ENCODE measurements at regions not wholly inside any gene's neighbourhood (a gene's known extent, or its start where the extent isn't known, plus 50 kb on each side); places are given as distances from the start of the nearest gene placed in this dataset.

- H3K27ac ChIP-seq (ENCODE audit: insufficient read depth, low read depth, low read length) = no peak overlapping the region
- H3K79me2 ChIP-seq (ENCODE audit: control insufficient read depth, insufficient read depth, low read length) = no peaks in the 10 kb centered on the region
- no TSS peak for BruUV-seq (replicated peaks)
- H3K9me3 ChIP-seq (replicated peaks; ENCODE audit: control insufficient read depth, insufficient read depth, low read length) = no peaks in the 10 kb centered on the region
- TF ChIP-seq MYC (IDR thresholded peaks at IDR 0.05; ENCODE audit: low read depth, low read length) (no peak), MAX (IDR thresholded peaks at IDR 0.05; ENCODE audit: insufficient read depth, insufficient read length) (no peak), JUN (IDR thresholded peaks at IDR 0.05; ENCODE audit: borderline replicate concordance, insufficient read depth, insufficient read length, low read depth) (no peak), POLR2A (IDR thresholded peaks at IDR 0.05; ENCODE audit: low read depth, low read length) (no peak), FOS (IDR thresholded peaks at IDR 0.05; ENCODE audit: borderline replicate concordance, insufficient read depth, low read length) (no peak), EZH2 (IDR thresholded peaks at IDR 0.05; ENCODE audit: borderline replicate concordance, low read depth, low read length, severe bottlenecking) (no peak), POLR2AphosphoS5 (IDR thresholded peaks at IDR 0.05; ENCODE audit: insufficient read depth, low read depth, low read length) (no peak), GATA2 (IDR thresholded peaks at IDR 0.05; ENCODE audit: insufficient read depth, insufficient read length, low read depth, low read length) (no peak)
- TF ChIP-seq, protein P1, sequence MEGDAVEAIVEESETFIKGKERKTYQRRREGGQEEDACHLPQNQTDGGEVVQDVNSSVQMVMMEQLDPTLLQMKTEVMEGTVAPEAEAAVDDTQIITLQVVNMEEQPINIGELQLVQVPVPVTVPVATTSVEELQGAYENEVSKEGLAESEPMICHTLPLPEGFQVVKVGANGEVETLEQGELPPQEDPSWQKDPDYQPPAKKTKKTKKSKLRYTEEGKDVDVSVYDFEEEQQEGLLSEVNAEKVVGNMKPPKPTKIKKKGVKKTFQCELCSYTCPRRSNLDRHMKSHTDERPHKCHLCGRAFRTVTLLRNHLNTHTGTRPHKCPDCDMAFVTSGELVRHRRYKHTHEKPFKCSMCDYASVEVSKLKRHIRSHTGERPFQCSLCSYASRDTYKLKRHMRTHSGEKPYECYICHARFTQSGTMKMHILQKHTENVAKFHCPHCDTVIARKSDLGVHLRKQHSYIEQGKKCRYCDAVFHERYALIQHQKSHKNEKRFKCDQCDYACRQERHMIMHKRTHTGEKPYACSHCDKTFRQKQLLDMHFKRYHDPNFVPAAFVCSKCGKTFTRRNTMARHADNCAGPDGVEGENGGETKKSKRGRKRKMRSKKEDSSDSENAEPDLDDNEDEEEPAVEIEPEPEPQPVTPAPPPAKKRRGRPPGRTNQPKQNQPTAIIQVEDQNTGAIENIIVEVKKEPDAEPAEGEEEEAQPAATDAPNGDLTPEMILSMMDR (IDR thresholded peaks at IDR 0.05; ENCODE audit: extremely low read depth in 1 of 2, insufficient read depth in 1 of 2, low read depth in 1 of 2, low read length in 2 of 2) = no peak
- H4K20me1 ChIP-seq (replicated peaks; ENCODE audit: control insufficient read depth, extremely low read depth, insufficient read depth, low read length) = no peaks in the 10 kb centered on the region
- no peak overlapping the region for H2AFZ ChIP-seq (ENCODE audit: low read depth, low read length)
- ChIA-PET CTCF (interaction anchor here (0.6 to 0.9 kb wide), 2 partner anchors 9 to 12 kb away, joined by 3 read pairs; no protein-coding TSS in a partner anchor), POLR2A (no interaction called here)
- no peak overlapping the region for H3K9ac ChIP-seq (replicated peaks; ENCODE audit: extremely low read depth, insufficient read depth, low read length)
- H3K4me2 ChIP-seq (ENCODE audit: insufficient read depth, low read length) = no peak overlapping the region
- intact Hi-C loops (cut with micrococcal nuclease) (no loop called here), dilution Hi-C loops (cut with MboI; ENCODE audit: extremely low pct_ligation_motif_present, low sequenced_read_pairs) (no loop called here)
- H3K27me3 ChIP-seq (ENCODE audit: control insufficient read depth in 2 of 2, insufficient read depth in 2 of 2, low read length in 2 of 2) = no peaks in the 10 kb centered on the region
- H3K4me1 ChIP-seq (ENCODE audit: control insufficient read depth, extremely low read depth, insufficient read depth, low read length) = no peaks in the 10 kb centered on the region
- no peak for FAIRE-seq
- no peak overlapping the region for H3K4me3 ChIP-seq (replicated peaks in 1 of 3; ENCODE audit: insufficient read depth in 1 of 3, low read depth in 1 of 3, low read length in 3 of 3)
- H3K9me1 ChIP-seq (replicated peaks; ENCODE audit: control insufficient read depth, extremely low read depth, insufficient read depth, low read length) = no peaks in the 10 kb centered on the region
- peak; percentile 10 for DNase-seq (ENCODE audit: low read depth, low spot score)
- no peaks in the 10 kb centered on the region for H3K36me3 ChIP-seq (ENCODE audit: control insufficient read depth in 2 of 2, extremely low read depth in 1 of 2, insufficient read depth in 2 of 2, low read length in 2 of 2)
Measured at GRCh38 chr2:18422432-18423165, 137.9 kb downstream of the RDH14 start.

Measured in endothelial cell of umbilical vein (primary cell).